Spleen (tissue), 11 donors: ENCODE measurements at regions not wholly inside any gene's neighbourhood (a gene's known extent, or its start where the extent isn't known, plus 50 kb on each side); places are given as distances from the start of the nearest gene placed in this dataset.
A peak's percentile ranks its signal among the peaks of the same experiment; 100 is the strongest.
"Not testable (repeated sequence)": the region's sequence is repeated elsewhere in the genome, so short reads cannot be mapped to it uniquely, and the experiment has no call there.

Experiments used
- DNase-seq: peaks from one replicate; pipeline ENCODE4 v3.0.0-alpha.2; 2020
- H3K27ac ChIP-seq, 8 donors: fragments of 200-600 bp; sonication (generic) in 7 of 8; 1 replicate in 4 of 8; 2 replicates in 4 of 8; pipeline versions ENCODE4 v1.5.0 to v1.8.0; 2016 to 2021; ENCODE audit warnings: inconsistent platforms in 4 of 8, mild to moderate bottlenecking in 4 of 8, moderate library complexity in 1 of 8
- H3K27me3 ChIP-seq, 7 donors: fragments of 200-600 bp; sonication (generic) in 6 of 7; replicated peaks in 1 of 7; 1 replicate in 4 of 7; 2 replicates in 3 of 7; pipeline versions ENCODE4 v1.5.0 to v1.8.0; 2016 to 2021; ENCODE audit warnings: inconsistent platforms in 3 of 7, mild to moderate bottlenecking in 1 of 7
- H3K36me3 ChIP-seq, 6 donors: fragments of 200-600 bp; sonication (generic) in 5 of 6; 1 replicate in 4 of 6; 2 replicates in 2 of 6; pipeline versions ENCODE4 v1.5.0 to v1.8.0; 2016 to 2021; ENCODE audit warnings: inconsistent platforms in 2 of 6
- H3K4me1 ChIP-seq, 6 donors: fragments of 200-600 bp; sonication (generic) in 5 of 6; 1 replicate in 3 of 6; 2 replicates in 3 of 6; pipeline versions ENCODE4 v1.5.0 to v1.8.0; 2016 to 2021; ENCODE audit warnings: inconsistent platforms in 3 of 6
- H3K4me3 ChIP-seq, 8 donors: fragments of 200-600 bp; sonication (generic) in 7 of 8; 1 replicate in 4 of 8; 2 replicates in 4 of 8; pipeline versions ENCODE4 v1.5.0 to v1.8.0; 2016 to 2021; ENCODE audit warnings: inconsistent platforms in 4 of 8, mild to moderate bottlenecking in 4 of 8, moderate library complexity in 2 of 8
- H3K9me3 ChIP-seq, 8 donors: fragments of 200-600 bp; sonication (generic) in 7 of 8; 1 replicate in 4 of 8; 2 replicates in 4 of 8; pipeline versions ENCODE4 v1.5.0 to v1.8.0; 2016 to 2021; ENCODE audit warnings: inconsistent platforms in 4 of 8
- CTCF ChIP-seq, 11 experiments: fragments of 200-600 bp in 7 of 11; fragments of 450-650 bp in 4 of 11; sonication (generic) in 4 of 11; IDR thresholded peaks in 8 of 11; conservative IDR thresholded peaks in 3 of 11; 1 replicate in 7 of 11; 2 replicates in 4 of 11; pipeline versions ENCODE4 v1.4.0 to v1.8.0; 2016 to 2021; ENCODE audit warnings: antibody characterized with exemption in 11 of 11, inconsistent platforms in 4 of 11, mild to moderate bottlenecking in 1 of 11
- POLR2A ChIP-seq, 3 donors: fragments of 450-650 bp; IDR thresholded peaks; one replicate each; pipeline ENCODE4 v1.5.1; 2017; ENCODE audit warnings: antibody characterized with exemption in 3 of 3, mild to moderate bottlenecking in 1 of 3
- POLR2AphosphoS5 ChIP-seq, 3 donors: sonication (generic); formaldehyde crosslinking; IDR thresholded peaks; one replicate each; pipeline ENCODE4 v1.5.1; 2017; ENCODE audit warnings: antibody characterized with exemption in 3 of 3
- WGBS, 5 donors: extraction: QIAGEN DNeasy Blood & Tissue Kit in 3 of 5; methylation state at CpG; one replicate each; pipeline versions ENCODE4 v1.1.5 to v1.1.7; 2013 to 2018; 5-methylcytosine and 5-hydroxymethylcytosine counted together
- intact Hi-C: fragments of 100-400 bp; cut with DNase I; formaldehyde crosslinking; loops from one replicate; pipeline ENCODE4 v1.15.0; 2023; ENCODE audit warnings: low total_unique reads
- donor health status: healthy with polysubstance abuse.
- donor health status: DM: no; HTN: no; CAD: no; lungs with moderate emphysema.
- donor health status: DM: no; HTN: no; CAD: no.
- donor health status: Bipolar disorder and iron deficiency.
- donor health status: healthy.
- donor health status: DM: no; HTN: no; CAD: no.
- donor health status: DM: yes; HTN: yes; CAD: no.

- no peak for TF ChIP-seq POLR2A (IDR thresholded peaks at IDR 0.05)
- no peak for TF ChIP-seq CTCF (IDR thresholded peaks at IDR 0.05 in 8 of 11, conservative IDR thresholded peaks at IDR 0.05 in 3 of 11)
- no peak for TF ChIP-seq POLR2AphosphoS5 (IDR thresholded peaks at IDR 0.05)
- H3K9me3 ChIP-seq, result peaks cover 0 to under 1% (median 0%) of the 10 kb centered on the region in 8 donors
- 70 to 89% (median 79%) methylated on average over 2 to 4 of the region's 4 CpGs for WGBS, 5 donors
- DNase-seq, result peak; percentile 66
- H3K4me1 ChIP-seq, result no peaks in the 10 kb centered on the region
- intact Hi-C loops, result no loop called here
- no peak overlapping the region for H3K27ac ChIP-seq
- no peaks in the 10 kb centered on the region for H3K36me3 ChIP-seq
- H3K4me3 ChIP-seq, result no peak overlapping the region
- no peaks in the 10 kb centered on the region for H3K27me3 ChIP-seq
These were observed 138.3 kb downstream of the TMEM121 start for GRCh38 chr14:105664691-105665090.

DNA sequence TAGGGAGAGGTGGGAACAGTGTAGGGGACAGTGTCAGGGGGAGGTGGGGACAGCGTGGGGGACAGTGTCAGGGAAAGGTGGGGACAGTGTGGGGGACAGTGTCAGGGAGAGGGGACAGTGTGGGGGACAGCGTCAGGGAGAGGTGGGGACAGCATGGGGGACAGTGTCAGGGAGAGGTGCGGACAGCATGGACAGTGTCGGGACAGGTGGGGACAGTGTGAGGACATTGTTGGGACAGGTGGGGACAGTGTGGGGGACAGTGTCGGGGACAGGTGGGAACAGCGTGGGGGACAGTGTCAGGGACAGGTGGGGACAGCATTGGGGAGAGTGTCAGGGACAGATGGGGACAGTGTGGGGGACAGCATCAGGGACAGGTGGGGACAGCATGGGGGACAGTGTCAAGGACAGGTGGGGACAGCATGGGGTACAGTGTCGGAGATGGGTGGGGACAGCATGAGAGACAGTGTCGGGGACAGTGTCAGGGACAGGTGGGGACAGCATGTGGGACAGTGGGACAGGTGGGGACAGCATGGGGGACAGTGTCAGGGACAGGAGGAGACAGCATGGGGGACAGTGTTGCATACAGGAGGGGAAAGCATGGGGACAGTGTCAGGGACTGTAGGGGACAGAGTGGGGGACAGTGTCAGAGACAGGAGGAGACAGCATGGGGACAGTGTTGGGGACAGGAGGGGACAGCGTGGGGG lies 139.0 kb downstream of the TMEM121 start:
- no peak overlapping the region for H3K4me3 ChIP-seq
- no peak overlapping the region for H3K27ac ChIP-seq
- no peaks in the 10 kb centered on the region for H3K4me1 ChIP-seq
- H3K36me3 ChIP-seq, result no peaks in the 10 kb centered on the region
- TF ChIP-seq CTCF (IDR thresholded peaks at IDR 0.05 in 8 of 11, conservative IDR thresholded peaks at IDR 0.05 in 3 of 11) (no peak), POLR2A (IDR thresholded peaks at IDR 0.05) (no peak), POLR2AphosphoS5 (IDR thresholded peaks at IDR 0.05) (no peak)
- no peaks in the 10 kb centered on the region for H3K9me3 ChIP-seq
- H3K27me3 ChIP-seq, result no peaks in the 10 kb centered on the region
- intact Hi-C loops, result no loop called here
- 65 to 89% (median 71%) methylated on average over 9 of the region's 9 CpGs for WGBS, 5 donors
- DNase-seq, result peak; percentile 44

GRCh38 chr14:105665951-105666277 lies 139.5 kb downstream of the TMEM121 start:
- Histone ChIP-seq H3K4me1 (no peaks in the 10 kb centered on the region), H3K9me3 (no peaks in the 10 kb centered on the region), H3K27ac (no peak overlapping the region), H3K36me3 (no peaks in the 10 kb centered on the region), H3K4me3 (no peak overlapping the region), H3K27me3 (no peaks in the 10 kb centered on the region)
- WGBS, 5 donors, result 76 to 90% (median 86%) methylated on average over 6 of the region's 6 CpGs
- no peak for TF ChIP-seq CTCF (IDR thresholded peaks at IDR 0.05 in 8 of 11, conservative IDR thresholded peaks at IDR 0.05 in 3 of 11)
- no peak for TF ChIP-seq POLR2A (IDR thresholded peaks at IDR 0.05)
- TF ChIP-seq POLR2AphosphoS5 (IDR thresholded peaks at IDR 0.05), result no peak
- intact Hi-C loops, result no loop called here
- DNase-seq, result no peak

DNA sequence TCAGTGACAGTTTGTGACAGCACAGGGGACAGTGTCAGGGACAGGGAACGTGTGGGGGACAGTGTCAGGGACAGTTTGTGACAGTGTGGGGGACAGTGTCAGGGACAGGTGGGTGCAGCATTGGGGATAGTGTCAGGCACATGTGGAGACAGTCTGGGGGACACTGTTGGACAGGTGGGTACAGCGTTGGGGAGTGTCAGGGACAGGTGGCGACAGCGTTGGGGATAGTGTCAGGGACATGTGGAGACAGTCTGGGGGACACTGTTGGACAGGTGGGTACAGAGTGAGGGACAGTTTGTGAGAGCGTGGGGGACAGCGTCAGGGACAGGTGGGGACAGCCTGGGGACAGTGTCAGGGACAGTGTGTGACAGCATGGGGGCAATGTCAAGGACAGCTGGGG lies 140.0 kb downstream of the TMEM121 start:
- intact Hi-C loops, result no loop called here
- no peak for TF ChIP-seq CTCF (IDR thresholded peaks at IDR 0.05 in 8 of 11, conservative IDR thresholded peaks at IDR 0.05 in 3 of 11)
- TF ChIP-seq POLR2AphosphoS5 (IDR thresholded peaks at IDR 0.05), result no peak
- no peak for TF ChIP-seq POLR2A (IDR thresholded peaks at IDR 0.05)
- Histone ChIP-seq H3K27me3 (no peaks in the 10 kb centered on the region), H3K4me3 (no peak overlapping the region), H3K36me3 (no peaks in the 10 kb centered on the region), H3K4me1 (no peaks in the 10 kb centered on the region), H3K9me3 (no peaks in the 10 kb centered on the region), H3K27ac (no peak overlapping the region)
- WGBS, 5 donors, result 77 to 88% (median 82%) methylated on average over 6 of the region's 6 CpGs
- DNase-seq, result peak; percentile 48

GRCh38 chr14:105666991-105667662 lies 140.7 kb downstream of the TMEM121 start:
- intact Hi-C loops, H3K27ac ChIP-seq, H3K9me3 ChIP-seq, H3K4me3 ChIP-seq, H3K36me3 ChIP-seq, H3K4me1 ChIP-seq, H3K27me3 ChIP-seq: not testable (repeated sequence)
- 82 to 94% (median 91%) methylated on average over 13 to 27 of the region's 29 CpGs for WGBS, 5 donors
- DNase-seq, result peak; percentile 73

DNA sequence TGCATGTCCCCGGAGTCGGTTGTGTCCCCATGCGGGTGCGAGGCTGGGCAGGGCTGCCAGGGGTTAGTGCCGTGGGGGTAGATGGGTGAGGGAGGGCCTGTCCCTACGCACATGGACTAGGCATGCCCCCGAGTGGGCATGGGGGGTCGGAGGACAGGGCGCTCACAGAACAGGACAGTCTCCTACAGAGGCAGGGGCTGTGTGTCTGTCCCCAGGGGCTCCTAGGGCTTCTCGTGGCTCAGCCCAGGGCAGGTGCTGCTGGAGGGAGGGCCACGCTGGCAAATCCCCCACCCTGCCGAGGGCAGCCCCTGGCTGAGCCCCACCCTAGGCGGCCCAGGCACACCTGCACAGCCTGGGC lies 141.3 kb downstream of the TMEM121 start:
- intact Hi-C loops, result not testable (repeated sequence)

More for the DNA sequence above, 141.3 kb downstream of the TMEM121 start:
- WGBS, 5 donors, result 82 to 89% (median 85%) methylated on average over 3 to 5 of the region's 13 CpGs; no CpG with 5 or more reads in 1 of the 5 donors
- H3K27me3 ChIP-seq, H3K4me3 ChIP-seq, H3K36me3 ChIP-seq, H3K9me3 ChIP-seq, H3K4me1 ChIP-seq, H3K27ac ChIP-seq: not testable (repeated sequence)
- DNase-seq, result peak; percentile 79
